Testis (tissue), 2 donors: ENCODE measurements at regions not wholly inside any gene's neighbourhood (a gene's known extent, or its start where the extent isn't known, plus 50 kb on each side); places are given as distances from the start of the nearest gene placed in this dataset.

Source experiments
- CTCF ChIP-seq, 3 experiments: fragments of 450-650 bp in 2 of 3; fragments of 200-600 bp in 1 of 3; sonication (generic) in 1 of 3; IDR thresholded peaks; one replicate each; pipeline ENCODE4 v1.5.1; 2016 to 2019; ENCODE audit warnings: antibody characterized with exemption in 3 of 3, mild to moderate bottlenecking in 2 of 3, moderate library complexity in 1 of 3
- POLR2A ChIP-seq: fragments of 450-650 bp; IDR thresholded peaks from one replicate; pipeline ENCODE4 v1.6.1; 2017; ENCODE audit warnings: antibody characterized with exemption, mild to moderate bottlenecking, moderate library complexity

- TF ChIP-seq CTCF (IDR thresholded peaks at IDR 0.05) (no peak), POLR2A (no peak)
These were observed 658.2 kb downstream of the CENPC start for GRCh38 chr4:66887061-66887460.
